ENCODE measurements at regions not wholly inside any gene's neighbourhood (a gene's known extent, or its start where the extent isn't known, plus 50 kb on each side); places are given as distances from the start of the nearest gene placed in this dataset.

DNA sequence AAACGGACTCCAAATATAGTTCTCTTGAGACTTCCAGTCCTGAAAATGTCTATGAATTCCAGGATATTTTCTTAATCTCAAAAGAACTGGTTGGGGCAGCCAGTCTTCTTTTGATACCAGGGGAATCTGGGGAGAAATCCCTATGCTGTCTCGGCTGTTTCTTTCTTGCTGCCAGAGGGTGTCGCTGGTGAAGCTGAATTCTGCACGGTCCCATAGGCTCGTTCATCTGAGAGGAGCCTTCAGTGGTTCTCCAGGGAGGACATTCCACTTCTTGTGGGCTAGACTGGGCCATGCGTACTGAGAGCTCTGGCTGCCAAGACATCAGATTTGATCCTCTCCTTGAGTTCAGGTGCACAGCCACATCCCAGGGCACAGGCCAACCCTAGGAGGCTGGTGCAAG, 155.0 kb upstream of the CLINT1 start:
- TF ChIP-seq, protein P1, sequence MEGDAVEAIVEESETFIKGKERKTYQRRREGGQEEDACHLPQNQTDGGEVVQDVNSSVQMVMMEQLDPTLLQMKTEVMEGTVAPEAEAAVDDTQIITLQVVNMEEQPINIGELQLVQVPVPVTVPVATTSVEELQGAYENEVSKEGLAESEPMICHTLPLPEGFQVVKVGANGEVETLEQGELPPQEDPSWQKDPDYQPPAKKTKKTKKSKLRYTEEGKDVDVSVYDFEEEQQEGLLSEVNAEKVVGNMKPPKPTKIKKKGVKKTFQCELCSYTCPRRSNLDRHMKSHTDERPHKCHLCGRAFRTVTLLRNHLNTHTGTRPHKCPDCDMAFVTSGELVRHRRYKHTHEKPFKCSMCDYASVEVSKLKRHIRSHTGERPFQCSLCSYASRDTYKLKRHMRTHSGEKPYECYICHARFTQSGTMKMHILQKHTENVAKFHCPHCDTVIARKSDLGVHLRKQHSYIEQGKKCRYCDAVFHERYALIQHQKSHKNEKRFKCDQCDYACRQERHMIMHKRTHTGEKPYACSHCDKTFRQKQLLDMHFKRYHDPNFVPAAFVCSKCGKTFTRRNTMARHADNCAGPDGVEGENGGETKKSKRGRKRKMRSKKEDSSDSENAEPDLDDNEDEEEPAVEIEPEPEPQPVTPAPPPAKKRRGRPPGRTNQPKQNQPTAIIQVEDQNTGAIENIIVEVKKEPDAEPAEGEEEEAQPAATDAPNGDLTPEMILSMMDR (IDR thresholded peaks at IDR 0.05) = peak in 4 of 7 experiments; percentile 20 to 36 (median 29)
- TF ChIP-seq POLR2A (IDR thresholded peaks at IDR 0.05) = no peak
